Neural crest cell (in vitro differentiated cells): ENCODE measurements at regions not wholly inside any gene's neighbourhood (a gene's known extent, or its start where the extent isn't known, plus 50 kb on each side); places are given as distances from the start of the nearest gene placed in this dataset.

Experiments
- DNase-seq: peaks from one replicate; pipeline ENCODE4 v3.0.0; 2021; ENCODE audit warnings: low read depth, mixed read lengths, low spot score
- H3K27ac Mint-ChIP-seq: one replicate; pipeline ENCODE4 v1.8.0; 2021; ENCODE audit warnings: mild to moderate bottlenecking, mixed read lengths; ENCODE audit not compliant: unreplicated experiment
- H3K27me3 Mint-ChIP-seq: 2 replicates; pipeline ENCODE4 v1.8.0; 2021; ENCODE audit warnings: low read depth, mild to moderate bottlenecking, mixed read lengths
- H3K36me3 Mint-ChIP-seq: 2 replicates; pipeline ENCODE4 v1.8.0; 2021; ENCODE audit warnings: low read depth, mild to moderate bottlenecking, mixed read lengths
- H3K4me1 Mint-ChIP-seq: 2 replicates; pipeline ENCODE4 v1.8.0; 2021; ENCODE audit warnings: mixed read lengths
- H3K4me3 Mint-ChIP-seq: one replicate; pipeline ENCODE4 v1.8.0; 2021; ENCODE audit warnings: mild to moderate bottlenecking, mixed read lengths
- H3K9me3 Mint-ChIP-seq: 2 replicates; pipeline ENCODE4 v1.8.0; 2021; ENCODE audit warnings: mixed read lengths
- CTCF ChIP-seq: fragments of 200-600 bp; sonication (generic); conservative IDR thresholded peaks from 2 replicates; pipeline ENCODE4 v1.5.0; 2021; ENCODE audit warnings: antibody characterized with exemption, mild to moderate bottlenecking

GRCh38 chr21:23292292-23292691 is 2294.1 kb downstream of the NCAM2 start:
- no peak for DNase-seq
- no peaks in the 10 kb centered on the region for H3K4me1 Mint-ChIP-seq
- H3K27me3 Mint-ChIP-seq = no peaks in the 10 kb centered on the region
- no peak for TF ChIP-seq CTCF
- H3K27ac Mint-ChIP-seq = no peak overlapping the region
- peaks cover 17% of the 10 kb centered on the region for H3K9me3 Mint-ChIP-seq
- no peak overlapping the region for H3K4me3 Mint-ChIP-seq
- H3K36me3 Mint-ChIP-seq = peaks cover 3% of the 10 kb centered on the region

DNA sequence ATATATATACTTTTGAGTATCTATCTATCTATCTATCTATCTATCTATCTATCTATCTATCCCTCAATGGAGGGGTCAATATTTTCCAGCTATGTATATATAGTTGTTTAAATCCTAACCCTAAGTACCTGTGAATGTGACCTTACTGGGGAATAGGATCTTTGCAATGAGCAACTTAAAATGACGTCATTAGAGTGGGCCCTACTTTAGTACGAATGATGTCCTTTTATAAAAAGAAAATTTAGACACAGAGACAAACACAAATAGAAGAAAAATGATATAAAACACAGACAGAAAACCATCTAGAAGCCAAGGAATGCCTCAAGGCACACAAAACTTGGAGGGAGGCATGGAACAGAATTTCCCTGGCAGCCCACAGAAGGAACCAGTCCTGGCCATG is 2283.7 kb downstream of the NCAM2 start:
- no peak for TF ChIP-seq CTCF
- no peak for DNase-seq
- H3K9me3 Mint-ChIP-seq = peaks cover 4% of the 10 kb centered on the region
- no peak overlapping the region for H3K27ac Mint-ChIP-seq
- H3K27me3 Mint-ChIP-seq = no peaks in the 10 kb centered on the region
- H3K4me3 Mint-ChIP-seq = no peak overlapping the region
- no peaks in the 10 kb centered on the region for H3K36me3 Mint-ChIP-seq
- no peaks in the 10 kb centered on the region for H3K4me1 Mint-ChIP-seq

GRCh38 chr21:23249760-23250159 is 2251.6 kb downstream of the NCAM2 start:
- no peak for TF ChIP-seq CTCF
- no peak overlapping the region for H3K4me3 Mint-ChIP-seq
- no peak overlapping the region for H3K27ac Mint-ChIP-seq
- no peaks in the 10 kb centered on the region for H3K27me3 Mint-ChIP-seq
- no peaks in the 10 kb centered on the region for H3K9me3 Mint-ChIP-seq
- DNase-seq = no peak
- H3K36me3 Mint-ChIP-seq = no peaks in the 10 kb centered on the region
- H3K4me1 Mint-ChIP-seq = no peaks in the 10 kb centered on the region

- no peaks in the 10 kb centered on the region for H3K27me3 Mint-ChIP-seq
These were observed 2249.1 kb downstream of the NCAM2 start for GRCh38 chr21:23247334-23247733.

DNA sequence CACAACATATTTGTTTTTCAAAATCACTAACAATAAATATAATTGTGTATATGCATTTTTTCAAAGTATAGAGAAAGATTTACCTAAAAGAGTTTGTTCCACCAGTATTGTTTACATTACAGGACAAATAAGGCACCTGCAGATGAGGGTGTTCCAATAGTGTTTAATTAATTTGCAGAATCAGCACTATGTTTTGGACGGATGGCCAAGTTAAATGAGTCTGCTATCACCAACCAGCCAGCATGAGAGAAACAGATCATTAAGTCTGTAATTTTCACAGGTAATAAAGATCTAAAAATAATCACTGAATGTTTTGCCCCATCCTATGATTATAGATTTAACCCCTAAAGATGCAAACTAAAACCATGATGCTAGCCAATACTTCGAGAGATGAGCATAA is 2247.0 kb downstream of the NCAM2 start:
- Mint-ChIP-seq H3K4me3 (no peak overlapping the region), H3K27ac (no peak overlapping the region), H3K9me3 (no peaks in the 10 kb centered on the region), H3K27me3 (no peaks in the 10 kb centered on the region), H3K4me1 (no peaks in the 10 kb centered on the region), H3K36me3 (no peaks in the 10 kb centered on the region)
- DNase-seq = no peak
- TF ChIP-seq CTCF = no peak

More at GRCh38 chr21:23247334-23247733, 2249.1 kb downstream of the NCAM2 start:
- Mint-ChIP-seq H3K4me1 (no peaks in the 10 kb centered on the region), H3K4me3 (no peak overlapping the region), H3K36me3 (no peaks in the 10 kb centered on the region), H3K9me3 (no peaks in the 10 kb centered on the region), H3K27ac (no peak overlapping the region)
- no peak for DNase-seq
- TF ChIP-seq CTCF = no peak

GRCh38 chr21:23223882-23224281 is 2225.7 kb downstream of the NCAM2 start:
- no peak overlapping the region for H3K27ac Mint-ChIP-seq
- H3K27me3 Mint-ChIP-seq = no peaks in the 10 kb centered on the region
- no peaks in the 10 kb centered on the region for H3K36me3 Mint-ChIP-seq
- no peak overlapping the region for H3K4me3 Mint-ChIP-seq
- no peak for TF ChIP-seq CTCF
- peaks cover 10% of the 10 kb centered on the region for H3K4me1 Mint-ChIP-seq
- DNase-seq = no peak
- H3K9me3 Mint-ChIP-seq = peaks cover 3% of the 10 kb centered on the region
